H1 (cell line): ENCODE measurements at regions not wholly inside any gene's neighbourhood (a gene's known extent, or its start where the extent isn't known, plus 50 kb on each side); places are given as distances from the start of the nearest gene placed in this dataset.

ENCODE experiments used
- CTCF ChIA-PET: fragments of 300-600 bp; sonication (Branson Sonifier 250); formaldehyde crosslinking; loops from one replicate; lab custom pipeline; 2021; ENCODE audit not compliant: partially characterized antibody; lab: Charles Lee
- POLR2A ChIA-PET: fragments of 300-600 bp; sonication (Branson Sonifier 250); formaldehyde crosslinking; loops from one replicate; lab custom pipeline; 2021; ENCODE audit warnings: inconsistent platforms; ENCODE audit not compliant: partially characterized antibody; lab: Charles Lee
- DNase-seq, 2 experiments: peaks; one replicate each; pipeline versions ENCODE4 v3.0.0 to v3.0.0-alpha.2; 2010 to 2022; ENCODE audit warnings: low spot score in 2 of 2, low read depth in 1 of 2, mixed read lengths in 1 of 2
- FAIRE-seq: peaks from 2 replicates; lab custom pipeline; 2011; peaks lifted over from hg19 to GRCh38; lab: Jason Lieb, UNC
- H2AFZ ChIP-seq: 2 replicates; pipeline ENCODE4 v1.8.1; 2012; ENCODE audit warnings: low read length, inconsistent platforms
- H2AK5ac ChIP-seq: 2 replicates; pipeline ENCODE4 v1.6.1; 2013; ENCODE audit warnings: low read depth, low read length
- H2BK120ac ChIP-seq: replicated peaks from 2 replicates; pipeline ENCODE3; 2013; ENCODE audit warnings: low read depth, low read length, inconsistent platforms
- H2BK12ac ChIP-seq: 2 replicates; pipeline ENCODE4 v1.6.1; 2013; ENCODE audit warnings: low read depth, low read length
- H2BK15ac ChIP-seq: 2 replicates; pipeline ENCODE4 v1.6.1; 2013; ENCODE audit warnings: low read length
- H2BK20ac ChIP-seq: 2 replicates; pipeline ENCODE4 v1.6.1; 2013; ENCODE audit warnings: low read length
- H2BK5ac ChIP-seq: 2 replicates; pipeline ENCODE4 v1.6.1; 2013; ENCODE audit warnings: low read depth, low read length
- H3K14ac ChIP-seq: 2 replicates; pipeline ENCODE4 v1.6.1; 2013; ENCODE audit warnings: inconsistent platforms; ENCODE audit not compliant: insufficient read length
- H3K18ac ChIP-seq: 2 replicates; pipeline ENCODE4 v1.6.1; 2013; ENCODE audit warnings: low read length; ENCODE audit errors: extremely low read depth
- H3K23ac ChIP-seq: 2 replicates; pipeline ENCODE4 v1.6.1; 2013; ENCODE audit warnings: inconsistent platforms; ENCODE audit not compliant: insufficient read length
- H3K23me2 ChIP-seq: 2 replicates; pipeline ENCODE4 v1.6.1; 2013; ENCODE audit warnings: low read depth, low read length
- H3K27ac ChIP-seq: 2 replicates; pipeline ENCODE4 v1.6.1; 2011; ENCODE audit warnings: low read depth, low read length, inconsistent platforms
- H3K27me3 ChIP-seq, 4 experiments: replicated peaks in 1 of 4; 1 replicate in 1 of 4; 2 replicates in 3 of 4; pipeline versions ENCODE4 v1.6.1 to v1.8.1; 2011 to 2013; ENCODE audit warnings: low read length in 3 of 4, mild to moderate bottlenecking in 3 of 4, inconsistent platforms in 2 of 4, mixed read lengths in 2 of 4, moderate library complexity in 1 of 4; ENCODE audit not compliant: control insufficient read depth in 3 of 4, insufficient read depth in 3 of 4; ENCODE audit errors: extremely low read depth in 1 of 4
- H3K36me3 ChIP-seq, 4 experiments: 2 replicates each; pipeline versions ENCODE4 v1.6.1 to v1.8.1; 2011 to 2013; ENCODE audit warnings: mild to moderate bottlenecking in 4 of 4, low read length in 3 of 4, moderate library complexity in 2 of 4, control low read depth in 1 of 4, inconsistent platforms in 1 of 4; ENCODE audit not compliant: insufficient read depth in 4 of 4, control insufficient read depth in 2 of 4
- H3K4ac ChIP-seq: replicated peaks from 2 replicates; pipeline ENCODE3; 2013; ENCODE audit warnings: low read length, low read depth, mixed read lengths, inconsistent platforms; ENCODE audit not compliant: insufficient read length
- H3K4me1 ChIP-seq, 4 experiments: replicated peaks in 1 of 4; 1 replicate in 1 of 4; 2 replicates in 3 of 4; pipeline versions ENCODE4 v1.6.1 to v1.8.1; 2011 to 2013; ENCODE audit warnings: low read length in 3 of 4, inconsistent platforms in 2 of 4, mixed read lengths in 1 of 4; ENCODE audit not compliant: insufficient read depth in 4 of 4, control insufficient read depth in 3 of 4
- H3K4me2 ChIP-seq, 2 experiments: 2 replicates each; pipeline versions ENCODE4 v1.6.1 to v1.8.1; 2011 to 2013; ENCODE audit warnings: low read depth in 2 of 2, low read length in 2 of 2, control low read depth in 1 of 2, inconsistent platforms in 1 of 2, mild to moderate bottlenecking in 1 of 2; ENCODE audit not compliant: insufficient read depth in 1 of 2
- H3K4me3 ChIP-seq, 4 experiments: fragments of 200-600, 300-600 bp in 1 of 4; sonication (generic), shearing (Covaris generic), sonication (Bioruptor Twin) in 1 of 4; 2 replicates each; pipeline versions ENCODE4 v1.5.1 to v1.8.1; 2011 to 2016; ENCODE audit warnings: low read length in 4 of 4, low read depth in 3 of 4, control low read depth in 2 of 4, inconsistent platforms in 2 of 4, mild to moderate bottlenecking in 2 of 4, mixed read lengths in 1 of 4, moderate library complexity in 1 of 4; ENCODE audit not compliant: insufficient read depth in 2 of 4; ENCODE audit errors: extremely low read depth in 1 of 4
- H3K56ac ChIP-seq: replicated peaks from 2 replicates; pipeline ENCODE3; 2013; ENCODE audit warnings: low read depth, mild to moderate bottlenecking, mixed read lengths, low read length, inconsistent platforms; ENCODE audit not compliant: insufficient read length
- H3K79me1 ChIP-seq: 2 replicates; pipeline ENCODE4 v1.6.1; 2013; ENCODE audit warnings: low read depth, low read length, control low read depth
- H3K79me2 ChIP-seq, 2 experiments: 2 replicates each; pipeline versions ENCODE4 v1.6.1 to v1.8.1; 2012 to 2013; ENCODE audit warnings: low read length in 2 of 2, mild to moderate bottlenecking in 2 of 2, inconsistent platforms in 1 of 2; ENCODE audit not compliant: insufficient read depth in 2 of 2, control insufficient read depth in 1 of 2
- H3K9ac ChIP-seq, 4 experiments: replicated peaks in 1 of 4; 1 replicate in 1 of 4; 2 replicates in 3 of 4; pipeline versions ENCODE4 v1.6.1 to v1.8.1; 2011 to 2013; ENCODE audit warnings: low read depth in 3 of 4, low read length in 3 of 4, control low read depth in 2 of 4, mild to moderate bottlenecking in 2 of 4, moderate library complexity in 2 of 4, inconsistent platforms in 1 of 4; ENCODE audit errors: extremely low read depth in 1 of 4
- H3K9me3 ChIP-seq, 2 experiments: 2 replicates each; pipeline versions ENCODE4 v1.6.1 to v1.8.1; 2012 to 2013; ENCODE audit warnings: mild to moderate bottlenecking in 2 of 2, moderate library complexity in 2 of 2, control low read depth in 1 of 2, inconsistent platforms in 1 of 2, low read depth in 1 of 2, low read length in 1 of 2, mixed read lengths in 1 of 2; ENCODE audit not compliant: insufficient read depth in 2 of 2
- H4K20me1 ChIP-seq, 2 experiments: replicated peaks in 1 of 2; 2 replicates each; pipeline versions ENCODE3 to v1.8.1; 2011 to 2013; ENCODE audit warnings: inconsistent platforms in 2 of 2, low read length in 2 of 2, mild to moderate bottlenecking in 1 of 2; ENCODE audit not compliant: insufficient read depth in 2 of 2, control insufficient read depth in 1 of 2
- H4K5ac ChIP-seq: 2 replicates; pipeline ENCODE4 v1.6.1; 2013; ENCODE audit warnings: low read length, low read depth, mixed read lengths, inconsistent platforms; ENCODE audit not compliant: insufficient read length
- H4K8ac ChIP-seq: 2 replicates; pipeline ENCODE4 v1.8.0; 2013; ENCODE audit warnings: mild to moderate bottlenecking, moderate library complexity, low read length, inconsistent platforms; ENCODE audit not compliant: insufficient read depth; ENCODE audit errors: extremely low read depth
- H4K91ac ChIP-seq: replicated peaks from 2 replicates; pipeline ENCODE3; 2013; ENCODE audit warnings: low read length, mixed read lengths, inconsistent platforms; ENCODE audit not compliant: insufficient read length
- CBX8 ChIP-seq: fragments of 300-800, 300-1000 bp; sonication (generic); IDR thresholded peaks from 2 replicates; pipeline ENCODE4 v1.7.1; 2016; ENCODE audit warnings: low read depth, low read length, borderline replicate concordance
- CREB1 ChIP-seq: IDR thresholded peaks from 2 replicates; pipeline ENCODE4 v1.6.1; 2012; ENCODE audit warnings: inconsistent platforms
- HDAC2 ChIP-seq, 2 experiments: fragments of 300-600 bp in 1 of 2; sonication (generic) in 1 of 2; IDR thresholded peaks; 2 replicates each; pipeline ENCODE4 v1.6.1; 2011 to 2012; ENCODE audit warnings: low read depth in 2 of 2, low read length in 2 of 2, mild to moderate bottlenecking in 2 of 2, moderate library complexity in 2 of 2, borderline replicate concordance in 1 of 2, inconsistent platforms in 1 of 2
- KDM4A ChIP-seq: IDR thresholded peaks from one replicate; pipeline ENCODE4 v1.7.1; 2012; ENCODE audit warnings: low read depth, mild to moderate bottlenecking, moderate library complexity, low read length, inconsistent platforms; ENCODE audit not compliant: severe bottlenecking
- NANOG ChIP-seq: IDR thresholded peaks from 2 replicates; pipeline ENCODE4 v1.6.1; 2011; ENCODE audit warnings: low read length, low read depth, mild to moderate bottlenecking, inconsistent platforms; ENCODE audit not compliant: insufficient read depth, poor library complexity, severe bottlenecking
- RXRA ChIP-seq: IDR thresholded peaks from 2 replicates; pipeline ENCODE4 v1.6.1; 2011; ENCODE audit warnings: low read depth, mild to moderate bottlenecking, low read length, moderate library complexity; ENCODE audit not compliant: insufficient read depth
- SP2 ChIP-seq: IDR thresholded peaks from 2 replicates; pipeline ENCODE4 v1.6.1; 2012; ENCODE audit warnings: mild to moderate bottlenecking, low read length, inconsistent platforms
- ZNF274 ChIP-seq: IDR thresholded peaks from 2 replicates; pipeline ENCODE4 v1.7.0; 2012; ENCODE audit warnings: low read length, borderline replicate concordance; ENCODE audit errors: extremely low read depth

GRCh38 chr20:43309266-43309665, 119.6 kb upstream of the PTPRT start:
- TF ChIP-seq CREB1, result no peak
- TF ChIP-seq RXRA, result no peak
- TF ChIP-seq SP2, result no peak
- no peak for TF ChIP-seq HDAC2 (IDR thresholded peaks at IDR 0.05; ENCODE audit: borderline replicate concordance in 1 of 2, low read depth in 2 of 2, low read length in 2 of 2)
- no peak for TF ChIP-seq NANOG
- TF ChIP-seq CBX8, result no peak
- TF ChIP-seq ZNF274, result no peak
- no peak for TF ChIP-seq KDM4A
- no peak overlapping the region for H2BK20ac ChIP-seq
- no peak overlapping the region for H3K4ac ChIP-seq
- no peak overlapping the region for H2BK120ac ChIP-seq
- no peaks in the 10 kb centered on the region for H3K27me3 ChIP-seq
- no peak overlapping the region for H3K56ac ChIP-seq
- no peak overlapping the region for H4K91ac ChIP-seq
- no peak overlapping the region for H4K8ac ChIP-seq
- ChIA-PET CTCF (interaction anchor here (0.8 to 1.4 kb wide), 2 partner anchors 12 to 16 kb away, joined by 3 read pairs; no protein-coding TSS in a partner anchor), POLR2A (interaction anchor here (1.0 kb wide), 1 partner anchor 9 kb away, joined by 3 read pairs; no protein-coding TSS in a partner anchor)
- no peak overlapping the region for H2BK5ac ChIP-seq
- H3K4me3 ChIP-seq, result no peak overlapping the region
- H3K9me3 ChIP-seq, result peaks cover 16 to 18% of the 10 kb centered on the region in 2 experiments
- H3K79me2 ChIP-seq, result no peaks in the 10 kb centered on the region
- no peak for FAIRE-seq
- H3K4me2 ChIP-seq, result no peak overlapping the region
- no peak for DNase-seq
- H3K18ac ChIP-seq, result no peak overlapping the region
- H3K9ac ChIP-seq, result no peak overlapping the region
- H3K23me2 ChIP-seq, result no peaks in the 10 kb centered on the region; the same call in 1 of the 2 replicates
- H3K23ac ChIP-seq, result no peak overlapping the region
- H3K4me1 ChIP-seq, result no peaks in the 10 kb centered on the region
- H4K20me1 ChIP-seq, result no peaks in the 10 kb centered on the region
- no peak overlapping the region for H2AFZ ChIP-seq
- H2AK5ac ChIP-seq, result no peak overlapping the region
- no peak overlapping the region for H3K27ac ChIP-seq
- no peak overlapping the region for H4K5ac ChIP-seq
- no peaks in the 10 kb centered on the region for H3K36me3 ChIP-seq
- no peak overlapping the region for H3K14ac ChIP-seq
- no peak overlapping the region for H2BK15ac ChIP-seq
- H2BK12ac ChIP-seq, result no peak overlapping the region
- H3K79me1 ChIP-seq, result no peaks in the 10 kb centered on the region
